ENCODE measurements at regions not wholly inside any gene's neighbourhood (a gene's known extent, or its start where the extent isn't known, plus 50 kb on each side); places are given as distances from the start of the nearest gene placed in this dataset.
"Not testable (repeated sequence)": the region's sequence is repeated elsewhere in the genome, so short reads cannot be mapped to it uniquely, and the experiment has no call there.

- DNase-seq = peak; percentile 92
Measured at GRCh38 chr10:8396675-8397074, 342.2 kb downstream of the GATA3 start.

GRCh38 chr10:8398771-8399170 lies 344.3 kb downstream of the GATA3 start:
- DNase-seq = no peak

GRCh38 chr10:8400151-8400550 lies 345.7 kb downstream of the GATA3 start:
- DNase-seq = no peak

GRCh38 chr10:8400892-8401291 lies 346.4 kb downstream of the GATA3 start:
- no peak for DNase-seq

- no peak for DNase-seq
Measured at GRCh38 chr10:8401531-8401930, 347.0 kb downstream of the GATA3 start.

GRCh38 chr10:8402576-8402975 lies 348.1 kb downstream of the GATA3 start:
- peak; percentile 17 for DNase-seq

GRCh38 chr10:8403711-8404371 lies 349.4 kb downstream of the GATA3 start:
- DNase-seq = no peak

- no peak for DNase-seq
Measured at GRCh38 chr10:8404721-8405120, 350.2 kb downstream of the GATA3 start.

GRCh38 chr10:8405596-8405995 lies 351.1 kb downstream of the GATA3 start:
- no peak for DNase-seq

GRCh38 chr10:8407501-8408021 lies 353.1 kb downstream of the GATA3 start:
- DNase-seq = no peak

GRCh38 chr10:8410506-8410905 lies 356.0 kb downstream of the GATA3 start:
- DNase-seq = peak; percentile 35

- DNase-seq = no peak
Measured at GRCh38 chr10:8412541-8412940, 358.1 kb downstream of the GATA3 start.

GRCh38 chr10:8415029-8415428 lies 360.5 kb downstream of the GATA3 start:
- not testable (repeated sequence) for DNase-seq

GRCh38 chr10:8416192-8416701 lies 361.8 kb downstream of the GATA3 start:
- no peak for DNase-seq

GRCh38 chr10:8416760-8417159 lies 362.3 kb downstream of the GATA3 start:
- no peak for DNase-seq

- DNase-seq = no peak
Measured at GRCh38 chr10:8417631-8418030, 363.1 kb downstream of the GATA3 start.

GRCh38 chr10:8418631-8419030 lies 364.1 kb downstream of the GATA3 start:
- DNase-seq = peak; percentile 95

- DNase-seq = no peak
Measured at GRCh38 chr10:8420182-8420581, 365.7 kb downstream of the GATA3 start.

- DNase-seq = no peak
Measured at GRCh38 chr10:8424555-8425211, 370.2 kb downstream of the GATA3 start.

GRCh38 chr10:8428654-8429053 lies 374.2 kb downstream of the GATA3 start:
- DNase-seq = no peak

GRCh38 chr10:8430321-8430720 lies 375.8 kb downstream of the GATA3 start:
- DNase-seq = no peak

GRCh38 chr10:8431511-8431910 lies 377.0 kb downstream of the GATA3 start:
- DNase-seq = no peak

GRCh38 chr10:8435186-8436055 lies 380.9 kb downstream of the GATA3 start:
- DNase-seq = no peak
